ENCODE measurements at regions not wholly inside any gene's neighbourhood (a gene's known extent, or its start where the extent isn't known, plus 50 kb on each side); places are given as distances from the start of the nearest gene placed in this dataset.

- TF ChIP-seq CTCF (IDR thresholded peaks at IDR 0.05; ENCODE audit: low read depth, low read length) (no peak), EZH2phosphoT487 (IDR thresholded peaks at IDR 0.05; ENCODE audit: low read depth) (no peak)
These were observed 97.9 kb upstream of the NUDT6 start for GRCh38 chr4:123020285-123020684.
